Fibroblast of skin of left biceps (primary cell): ENCODE measurements at regions not wholly inside any gene's neighbourhood (a gene's known extent, or its start where the extent isn't known, plus 50 kb on each side); places are given as distances from the start of the nearest gene placed in this dataset.
"Not testable (repeated sequence)": the region's sequence is repeated elsewhere in the genome, so short reads cannot be mapped to it uniquely, and the experiment has no call there.

Experiments used
- DNase-seq, 2 experiments: peaks; one replicate each; pipeline ENCODE4 v3.0.0-alpha.2; 2013; ENCODE audit warnings: low read depth in 2 of 2

GRCh38 chr10:117788911-117789310 lies 246.4 kb downstream of the EMX2 start:
- no peak for DNase-seq

GRCh38 chr10:117790179-117790578 lies 247.6 kb downstream of the EMX2 start:
- no peak for DNase-seq

GRCh38 chr10:117790621-117791020 lies 248.1 kb downstream of the EMX2 start:
- no peak for DNase-seq

- no peak for DNase-seq
These were observed 249.7 kb downstream of the EMX2 start for GRCh38 chr10:117792214-117792613.

- DNase-seq, result no peak
These were observed 250.5 kb downstream of the RAB11FIP2 start for GRCh38 chr10:117796130-117796745.

- no peak for DNase-seq
These were observed 249.4 kb downstream of the RAB11FIP2 start for GRCh38 chr10:117797296-117797695.

- no peak for DNase-seq
These were observed 245.1 kb downstream of the RAB11FIP2 start for GRCh38 chr10:117801691-117802090.

- no peak for DNase-seq
These were observed 242.2 kb downstream of the RAB11FIP2 start for GRCh38 chr10:117804470-117805011.

- no peak for DNase-seq
These were observed 241.6 kb downstream of the RAB11FIP2 start for GRCh38 chr10:117805139-117805538.

- DNase-seq, result no peak
These were observed 239.3 kb downstream of the RAB11FIP2 start for GRCh38 chr10:117807441-117807840.

GRCh38 chr10:117815816-117816215 lies 230.9 kb downstream of the RAB11FIP2 start:
- not testable (repeated sequence) for DNase-seq

GRCh38 chr10:117817116-117817515 lies 229.6 kb downstream of the RAB11FIP2 start:
- no peak for DNase-seq

GRCh38 chr10:117818721-117819120 lies 228.0 kb downstream of the RAB11FIP2 start:
- DNase-seq, result no peak

- no peak for DNase-seq
These were observed 227.4 kb downstream of the RAB11FIP2 start for GRCh38 chr10:117819304-117819703.

GRCh38 chr10:117823980-117824379 lies 222.8 kb downstream of the RAB11FIP2 start:
- DNase-seq, result no peak

- DNase-seq, result no peak
These were observed 216.5 kb downstream of the RAB11FIP2 start for GRCh38 chr10:117830205-117830604.

GRCh38 chr10:117830787-117831212 lies 215.9 kb downstream of the RAB11FIP2 start:
- no peak for DNase-seq

- DNase-seq, result not testable (repeated sequence)
These were observed 207.9 kb downstream of the RAB11FIP2 start for GRCh38 chr10:117838500-117839498.

- not testable (repeated sequence) for DNase-seq
These were observed 190.3 kb downstream of the RAB11FIP2 start for GRCh38 chr10:117856426-117856825.

GRCh38 chr10:117860135-117860534 lies 186.6 kb downstream of the RAB11FIP2 start:
- no peak for DNase-seq

- peak in 1 of 2 experiments; percentile 7 for DNase-seq
These were observed 185.9 kb downstream of the RAB11FIP2 start for GRCh38 chr10:117860823-117861222.

- DNase-seq, result no peak
These were observed 185.4 kb downstream of the RAB11FIP2 start for GRCh38 chr10:117861329-117861728.
